Kidney (tissue), 13 donors: ENCODE measurements at regions not wholly inside any gene's neighbourhood (a gene's known extent, or its start where the extent isn't known, plus 50 kb on each side); places are given as distances from the start of the nearest gene placed in this dataset.
A peak's percentile ranks its signal among the peaks of the same experiment; 100 is the strongest.

Source experiments
- DNase-seq, 5 donors: peaks; one replicate each; pipeline ENCODE4 v3.0.0-alpha.2; 2013 to 2020
- FAIRE-seq: peaks from 2 replicates; lab custom pipeline; 2012; peaks lifted over from hg19 to GRCh38; lab: Jason Lieb, UNC
- H3K27ac ChIP-seq, 2 donors: one replicate each; pipeline ENCODE4 v1.7.0; 2013; ENCODE audit warnings: low read depth in 2 of 2, low read length in 2 of 2, inconsistent platforms in 1 of 2
- H3K27me3 ChIP-seq: one replicate; pipeline ENCODE4 v1.7.1; 2013; ENCODE audit warnings: low read length, inconsistent platforms; ENCODE audit not compliant: control insufficient read depth, insufficient read depth
- H3K36me3 ChIP-seq, 3 donors: one replicate each; pipeline versions ENCODE4 v1.7.0 to v1.7.1; 2013; ENCODE audit warnings: low read length in 3 of 3, control low read depth in 1 of 3, inconsistent platforms in 1 of 3; ENCODE audit not compliant: insufficient read depth in 3 of 3, control insufficient read depth in 2 of 3
- H3K4me1 ChIP-seq, 3 donors: one replicate each; pipeline versions ENCODE4 v1.7.0 to v1.7.1; 2013; ENCODE audit warnings: low read length in 3 of 3, inconsistent platforms in 1 of 3, low read depth in 1 of 3; ENCODE audit not compliant: control insufficient read depth in 2 of 3, insufficient read depth in 2 of 3
- H3K4me3 ChIP-seq, 3 donors: one replicate each; pipeline versions ENCODE4 v1.7.0 to v1.8.1; 2013; ENCODE audit warnings: low read length in 3 of 3, control low read depth in 1 of 3, inconsistent platforms in 1 of 3
- H3K9ac ChIP-seq, 3 donors: one replicate each; pipeline versions ENCODE4 v1.7.0 to v1.7.1; 2013; ENCODE audit warnings: low read length in 3 of 3, control low read depth in 1 of 3, inconsistent platforms in 1 of 3
- H3K9me3 ChIP-seq, 3 donors: one replicate each; pipeline versions ENCODE4 v1.7.0 to v1.7.1; 2013; ENCODE audit warnings: low read length in 3 of 3, control low read depth in 1 of 3, inconsistent platforms in 1 of 3; ENCODE audit not compliant: control insufficient read depth in 2 of 3, insufficient read depth in 1 of 3
- CTCF ChIP-seq: IDR thresholded peaks from 3 replicates; pipeline ENCODE4 v1.5.1; 2012; ENCODE audit warnings: mild to moderate bottlenecking, moderate library complexity, borderline replicate concordance; ENCODE audit not compliant: insufficient read depth; ENCODE audit errors: extremely low read depth
- intact Hi-C: fragments of 100-400 bp; cut with DNase I; formaldehyde crosslinking; loops from one replicate; pipeline ENCODE4 v1.11.1; 2022
- donor health status: control.
- donor health status: control.
- donor health status: control.
- donor health status: control.
- donor health status: control.
- donor health status: DM: yes; HTN: yes; CAD: no.
- donor health status: Normal renal cell carcinoma (clear cell type).

GRCh38 chr2:62437785-62438184, 68.2 kb downstream of the TMEM17 start:
- Histone ChIP-seq H3K36me3 (no peaks in the 10 kb centered on the region), H3K4me3 (no peak overlapping the region), H3K4me1 (no peaks in the 10 kb centered on the region), H3K9me3 (no peaks in the 10 kb centered on the region), H3K27ac (no peak overlapping the region), H3K27me3 (no peaks in the 10 kb centered on the region), H3K9ac (no peak overlapping the region)
- FAIRE-seq (no peak), DNase-seq (no peak)
- TF ChIP-seq CTCF, result no peak
- intact Hi-C loops, result no loop called here

DNA sequence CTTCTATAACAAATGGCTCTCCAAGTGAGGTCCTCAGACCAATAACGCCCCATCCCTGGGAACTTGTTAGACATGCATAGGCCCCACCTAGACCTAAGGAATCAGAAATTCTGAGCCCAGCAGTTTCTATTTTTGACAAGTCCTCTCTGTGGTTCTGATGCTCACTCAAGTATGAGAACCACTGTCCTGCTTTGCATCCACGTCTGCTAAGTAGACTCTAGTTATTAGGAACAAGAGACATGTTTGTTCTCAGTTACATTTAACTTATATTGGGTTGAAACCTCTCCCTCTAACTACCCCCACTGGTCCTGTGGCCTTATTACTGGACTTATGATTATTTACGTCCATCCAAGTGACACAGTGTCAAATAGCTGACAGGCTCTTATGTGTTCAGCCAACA, 70.3 kb downstream of the TMEM17 start:
- H3K4me3 ChIP-seq, result no peak overlapping the region
- H3K27me3 ChIP-seq, result no peaks in the 10 kb centered on the region
- no peak overlapping the region for H3K9ac ChIP-seq
- FAIRE-seq (no peak), DNase-seq (no peak)
- no peak for TF ChIP-seq CTCF
- no peak overlapping the region for H3K27ac ChIP-seq
- H3K9me3 ChIP-seq, result no peaks in the 10 kb centered on the region
- no peaks in the 10 kb centered on the region for H3K4me1 ChIP-seq
- H3K36me3 ChIP-seq, result no peaks in the 10 kb centered on the region
- intact Hi-C loops, result no loop called here

DNA sequence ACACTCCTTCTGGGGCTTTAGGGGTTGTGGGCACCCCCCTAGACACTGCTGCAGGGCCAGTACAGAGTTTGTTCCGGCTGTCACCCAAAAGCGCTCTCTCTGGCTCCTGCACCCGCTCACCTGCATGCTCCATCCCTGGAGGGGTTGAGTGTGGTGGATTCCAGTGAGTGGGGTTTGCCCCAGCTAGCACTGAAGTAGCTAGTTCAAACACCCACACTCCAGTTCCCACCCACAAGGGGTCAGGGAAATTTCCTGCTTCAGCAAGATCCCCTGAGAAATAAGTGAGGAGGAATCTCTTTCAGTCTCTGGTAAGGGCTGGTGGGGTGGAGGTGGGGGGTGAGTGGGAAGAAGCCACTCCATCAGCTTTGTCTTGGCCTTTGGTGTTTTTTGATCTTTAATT, 73.6 kb downstream of the TMEM17 start:
- DNase-seq, result peak in 1 of 5 donors; percentile 10
- intact Hi-C loops, result no loop called here

More for the DNA sequence above, 73.6 kb downstream of the TMEM17 start:
- no peaks in the 10 kb centered on the region for H3K9me3 ChIP-seq
- no peak for FAIRE-seq
- H3K4me1 ChIP-seq, result no peaks in the 10 kb centered on the region
- TF ChIP-seq CTCF, result no peak
- H3K27me3 ChIP-seq, result no peaks in the 10 kb centered on the region
- H3K9ac ChIP-seq, result no peak overlapping the region
- no peaks in the 10 kb centered on the region for H3K36me3 ChIP-seq
- no peak overlapping the region for H3K27ac ChIP-seq
- no peak overlapping the region for H3K4me3 ChIP-seq
